HEK293 (cell line): ENCODE measurements at regions not wholly inside any gene's neighbourhood (a gene's known extent, or its start where the extent isn't known, plus 50 kb on each side); places are given as distances from the start of the nearest gene placed in this dataset.

Source experiments
- CTCF ChIA-PET: fragments of 350-600 bp; formaldehyde crosslinking; extraction: SDS; loops from one replicate; lab custom pipeline; 2021; ENCODE audit warnings: antibody characterized with exemption; lab: Yijun Ruan, JAX
- POLR2A ChIA-PET: fragments of 300-600 bp; formaldehyde crosslinking; extraction: SDS; loops from one replicate; lab custom pipeline; 2020; ENCODE audit warnings: antibody characterized with exemption, inconsistent platforms; lab: Yijun Ruan, JAX
- H3K27ac ChIP-seq: fragments of 200-500 bp; sonication (Bioruptor generic); 2 replicates; pipeline ENCODE4 v1.5.1; 2014; ENCODE audit warnings: low read depth, low read length, control low read depth, inconsistent platforms; ENCODE audit errors: extremely low read depth
- H3K36me3 ChIP-seq, 2 experiments: fragments of 200-500 bp in 1 of 2; sonication (Bioruptor generic) in 1 of 2; 1 replicate in 1 of 2; 2 replicates in 1 of 2; pipeline ENCODE4 v1.5.1; 2014 to 2017; ENCODE audit warnings: inconsistent platforms in 2 of 2, low read length in 2 of 2; ENCODE audit not compliant: control insufficient read depth in 2 of 2, insufficient read depth in 1 of 2
- H3K4me1 ChIP-seq: fragments of 200-500 bp; sonication (Bioruptor generic); 2 replicates; pipeline ENCODE4 v1.5.1; 2014; ENCODE audit warnings: mild to moderate bottlenecking, low read length, inconsistent platforms; ENCODE audit not compliant: control insufficient read depth, insufficient read depth
- H3K4me3 ChIP-seq: 2 replicates; pipeline ENCODE4 v1.5.1; 2011; ENCODE audit warnings: low read depth, mild to moderate bottlenecking, control low read depth, low read length, moderate library complexity
- H3K9me3 ChIP-seq: fragments of 200-500 bp; sonication (Bioruptor generic); 2 replicates; pipeline ENCODE4 v1.5.1; 2014; ENCODE audit warnings: low read depth, low read length, inconsistent platforms; ENCODE audit not compliant: control insufficient read depth, insufficient read depth
- AEBP2 ChIP-seq: fragments of 450-650 bp; formaldehyde crosslinking; IDR thresholded peaks from 2 replicates; pipeline ENCODE4 v1.5.1; 2016; ENCODE audit warnings: missing biosample characterization, missing genetic modification characterization, borderline replicate concordance
- EGR2 ChIP-seq: fragments of 450-650 bp; formaldehyde crosslinking; IDR thresholded peaks from 2 replicates; pipeline ENCODE4 v1.5.1; 2016; ENCODE audit warnings: low read depth, missing biosample characterization, missing genetic modification characterization
- HIC1 ChIP-seq: fragments of 450-650 bp; formaldehyde crosslinking; IDR thresholded peaks from 2 replicates; pipeline ENCODE4 v1.5.1; 2016; ENCODE audit warnings: missing biosample characterization, missing genetic modification characterization
- MZF1 ChIP-seq: fragments of 450-650 bp; formaldehyde crosslinking; IDR thresholded peaks from 2 replicates; pipeline ENCODE4 v1.5.1; 2017; ENCODE audit warnings: missing biosample characterization, missing genetic modification characterization, borderline replicate concordance
- PRDM10 ChIP-seq: fragments of 450-650 bp; formaldehyde crosslinking; IDR thresholded peaks from 2 replicates; pipeline ENCODE4 v1.5.1; 2016; ENCODE audit warnings: missing biosample characterization, missing genetic modification characterization
- SP7 ChIP-seq: fragments of 450-650 bp; formaldehyde crosslinking; IDR thresholded peaks from 2 replicates; pipeline ENCODE4 v1.5.1; 2016; ENCODE audit warnings: missing biosample characterization, missing genetic modification characterization
- ZBTB48 ChIP-seq: fragments of 450-650 bp; formaldehyde crosslinking; IDR thresholded peaks from 2 replicates; pipeline ENCODE4 v1.5.1; 2016; ENCODE audit warnings: missing biosample characterization, missing genetic modification characterization
- ZNF311 ChIP-seq: fragments of 450-650 bp; formaldehyde crosslinking; IDR thresholded peaks from 2 replicates; pipeline ENCODE4 v1.5.1; 2017; ENCODE audit warnings: missing biosample characterization, missing genetic modification characterization, borderline replicate concordance
- ZNF362 ChIP-seq: fragments of 450-650 bp; formaldehyde crosslinking; IDR thresholded peaks from 2 replicates; pipeline ENCODE4 v1.5.1; 2016; ENCODE audit warnings: missing biosample characterization, missing genetic modification characterization
- ZNF449 ChIP-seq: fragments of 450-650 bp; formaldehyde crosslinking; IDR thresholded peaks from 2 replicates; pipeline ENCODE4 v1.5.1; 2017; ENCODE audit warnings: missing biosample characterization, mild to moderate bottlenecking, missing genetic modification characterization, moderate library complexity
- ZNF48 ChIP-seq: fragments of 450-650 bp; formaldehyde crosslinking; IDR thresholded peaks from 2 replicates; pipeline ENCODE4 v1.5.1; 2016; ENCODE audit warnings: missing biosample characterization, missing genetic modification characterization
- ZNF510 ChIP-seq: fragments of 450-650 bp; formaldehyde crosslinking; IDR thresholded peaks from 2 replicates; pipeline ENCODE4 v1.5.1; 2018; ENCODE audit warnings: mild to moderate bottlenecking, missing genetic modification characterization, missing biosample characterization; ENCODE audit not compliant: insufficient replicate concordance
- ZNF664 ChIP-seq: fragments of 450-650 bp; formaldehyde crosslinking; IDR thresholded peaks from 2 replicates; pipeline ENCODE4 v1.5.1; 2016; ENCODE audit warnings: missing biosample characterization, missing genetic modification characterization
- ZNF701 ChIP-seq: fragments of 450-650 bp; formaldehyde crosslinking; IDR thresholded peaks from 2 replicates; pipeline ENCODE4 v1.5.1; 2016; ENCODE audit warnings: missing biosample characterization, missing genetic modification characterization
- ZNF777 ChIP-seq: fragments of 450-650 bp; formaldehyde crosslinking; IDR thresholded peaks from 2 replicates; pipeline ENCODE4 v1.5.1; 2017; ENCODE audit warnings: missing biosample characterization, missing genetic modification characterization, borderline replicate concordance
- TF ChIP-seq, protein P1 (sequence below): fragments of 450-650 bp; formaldehyde crosslinking; IDR thresholded peaks from 2 replicates; pipeline ENCODE4 v1.5.0; 2017; ENCODE audit warnings: missing biosample characterization, missing genetic modification characterization, borderline replicate concordance

- ChIA-PET CTCF (interaction anchor here (0.6 kb wide), 1 partner anchor 532 kb away, joined by 3 read pairs; no protein-coding TSS in a partner anchor), POLR2A (no interaction called here)
- no peak for TF ChIP-seq ZBTB48 (tag by site-specific recombination)
- Histone ChIP-seq H3K27ac (no peak overlapping the region), H3K4me3 (no peak overlapping the region), H3K9me3 (no peaks in the 10 kb centered on the region), H3K36me3 (no peaks in the 10 kb centered on the region), H3K4me1 (no peaks in the 10 kb centered on the region)
These were observed 219.4 kb upstream of the RADX start for GRCh38 chrX:106392346-106392745.

DNA sequence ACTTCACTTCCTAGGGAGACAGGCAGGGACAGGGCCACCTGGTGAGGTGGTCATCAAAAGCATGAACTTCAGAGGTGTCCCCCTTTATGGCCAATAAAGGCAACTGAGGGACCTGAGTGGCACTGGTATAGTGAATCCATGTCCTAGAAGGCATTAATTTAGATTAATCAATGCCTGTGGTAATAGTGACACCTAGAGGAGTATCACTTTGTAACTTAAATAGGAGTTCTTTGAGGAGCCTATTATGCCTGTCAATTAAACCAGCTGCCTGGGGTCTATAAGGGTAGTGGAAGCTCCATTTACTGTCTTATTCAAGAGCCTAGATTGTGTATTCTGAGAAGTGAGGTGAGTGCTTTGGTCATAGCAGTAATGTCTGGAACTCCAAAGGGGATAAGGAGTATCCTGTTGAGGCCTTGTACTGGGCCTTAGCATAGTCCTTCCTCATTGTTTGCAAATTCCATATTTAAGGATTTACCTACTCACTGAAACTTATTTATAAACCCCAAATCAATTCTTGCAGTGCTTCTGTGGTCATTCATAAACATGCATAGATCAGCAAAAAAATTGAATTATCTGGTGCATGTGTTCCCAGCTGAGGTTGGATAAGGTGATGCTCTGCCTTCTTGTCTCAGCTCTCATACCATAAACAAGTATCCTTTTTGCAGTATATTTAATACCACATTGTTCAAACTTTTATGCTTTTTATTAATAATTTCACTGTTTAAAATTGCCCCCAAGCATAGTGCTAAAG is 213.8 kb upstream of the RADX start:
- H3K9me3 ChIP-seq, result no peaks in the 10 kb centered on the region
- H3K4me1 ChIP-seq, result no peaks in the 10 kb centered on the region
- no peak overlapping the region for H3K27ac ChIP-seq
- H3K4me3 ChIP-seq, result no peak overlapping the region
- CTCF ChIA-PET, result interaction anchor here (0.6 kb wide), 1 partner anchor 343 kb away, joined by 4 read pairs; no protein-coding TSS in a partner anchor
- no peaks in the 10 kb centered on the region for H3K36me3 ChIP-seq
- TF ChIP-seq MZF1 (no peak), SP7 (tag by site-specific recombination) (no peak), EGR2 (tag by site-specific recombination) (no peak), ZNF701 (tag by site-specific recombination) (no peak), HIC1 (no peak), ZNF664 (tag by site-specific recombination) (no peak), ZNF449 (tag by site-specific recombination) (no peak)
- TF ChIP-seq, protein P1, sequence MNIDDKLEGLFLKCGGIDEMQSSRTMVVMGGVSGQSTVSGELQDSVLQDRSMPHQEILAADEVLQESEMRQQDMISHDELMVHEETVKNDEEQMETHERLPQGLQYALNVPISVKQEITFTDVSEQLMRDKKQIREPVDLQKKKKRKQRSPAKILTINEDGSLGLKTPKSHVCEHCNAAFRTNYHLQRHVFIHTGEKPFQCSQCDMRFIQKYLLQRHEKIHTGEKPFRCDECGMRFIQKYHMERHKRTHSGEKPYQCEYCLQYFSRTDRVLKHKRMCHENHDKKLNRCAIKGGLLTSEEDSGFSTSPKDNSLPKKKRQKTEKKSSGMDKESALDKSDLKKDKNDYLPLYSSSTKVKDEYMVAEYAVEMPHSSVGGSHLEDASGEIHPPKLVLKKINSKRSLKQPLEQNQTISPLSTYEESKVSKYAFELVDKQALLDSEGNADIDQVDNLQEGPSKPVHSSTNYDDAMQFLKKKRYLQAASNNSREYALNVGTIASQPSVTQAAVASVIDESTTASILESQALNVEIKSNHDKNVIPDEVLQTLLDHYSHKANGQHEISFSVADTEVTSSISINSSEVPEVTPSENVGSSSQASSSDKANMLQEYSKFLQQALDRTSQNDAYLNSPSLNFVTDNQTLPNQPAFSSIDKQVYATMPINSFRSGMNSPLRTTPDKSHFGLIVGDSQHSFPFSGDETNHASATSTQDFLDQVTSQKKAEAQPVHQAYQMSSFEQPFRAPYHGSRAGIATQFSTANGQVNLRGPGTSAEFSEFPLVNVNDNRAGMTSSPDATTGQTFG (tag by site-specific recombination), result no peak
- TF ChIP-seq, all 188 proteins: peak for 0
- POLR2A ChIA-PET, result no interaction called here

GRCh38 chrX:106401965-106402559 is 209.7 kb upstream of the RADX start:
- Histone ChIP-seq H3K27ac (no peak overlapping the region), H3K9me3 (no peaks in the 10 kb centered on the region), H3K4me1 (no peaks in the 10 kb centered on the region), H3K36me3 (no peaks in the 10 kb centered on the region), H3K4me3 (no peak overlapping the region)
- ChIA-PET POLR2A (no interaction called here), CTCF (interaction anchor here (0.6 to 0.7 kb wide), 2 partner anchors 30 to 103 kb away, joined by 3 read pairs; no protein-coding TSS in a partner anchor)
- TF ChIP-seq ZNF48 (tag by site-specific recombination) (no peak), ZNF510 (tag by site-specific recombination) (no peak), ZNF311 (tag by site-specific recombination) (no peak), AEBP2 (tag by site-specific recombination) (no peak), ZNF777 (tag by site-specific recombination) (no peak), PRDM10 (tag by site-specific recombination) (no peak), ZNF362 (tag by site-specific recombination) (no peak)
